H1 (cell line): ENCODE measurements at regions not wholly inside any gene's neighbourhood (a gene's known extent, or its start where the extent isn't known, plus 50 kb on each side); places are given as distances from the start of the nearest gene placed in this dataset.

ENCODE experiments used
- ATF2 ChIP-seq: IDR thresholded peaks from 2 replicates; pipeline ENCODE4 v1.6.1; 2012; ENCODE audit warnings: low read length, inconsistent platforms
- CREB1 ChIP-seq: IDR thresholded peaks from 2 replicates; pipeline ENCODE4 v1.6.1; 2012; ENCODE audit warnings: inconsistent platforms
- EZH2 ChIP-seq: fragments of 200-600 bp; sonication (generic); IDR thresholded peaks from 2 replicates; pipeline ENCODE4 v1.7.1; 2012; ENCODE audit warnings: low read depth, mild to moderate bottlenecking, moderate library complexity, low read length, inconsistent platforms; ENCODE audit not compliant: severe bottlenecking
- HDAC6 ChIP-seq: IDR thresholded peaks from one replicate; pipeline ENCODE4 v1.7.1; 2012; ENCODE audit warnings: low read depth, mild to moderate bottlenecking, inconsistent platforms, low read length, moderate library complexity

GRCh38 chr5:56763182-56763581, 52.2 kb upstream of the MAP3K1 start (continued):
- no peak for TF ChIP-seq EZH2
- TF ChIP-seq CREB1, result no peak
- TF ChIP-seq ATF2, result no peak
- TF ChIP-seq HDAC6, result no peak
- TF ChIP-seq, all 59 proteins: peak for 0
